Body of pancreas (tissue), 4 donors: ENCODE measurements at regions not wholly inside any gene's neighbourhood (a gene's known extent, or its start where the extent isn't known, plus 50 kb on each side); places are given as distances from the start of the nearest gene placed in this dataset.

Experiments
- POLR2A ChIP-seq, 3 donors: fragments of 450-650 bp; IDR thresholded peaks; one replicate each; pipeline ENCODE4 v1.6.1; 2016; ENCODE audit warnings: antibody characterized with exemption in 3 of 3, mild to moderate bottlenecking in 2 of 3
- TF ChIP-seq, protein P1 (sequence below), 7 experiments: fragments of 450-650 bp in 4 of 7; fragments of 200-600 bp in 3 of 7; sonication (generic) in 3 of 7; IDR thresholded peaks; one replicate each; pipeline ENCODE4 v1.5.1; 2016 to 2019; ENCODE audit warnings: antibody characterized with exemption in 7 of 7

DNA sequence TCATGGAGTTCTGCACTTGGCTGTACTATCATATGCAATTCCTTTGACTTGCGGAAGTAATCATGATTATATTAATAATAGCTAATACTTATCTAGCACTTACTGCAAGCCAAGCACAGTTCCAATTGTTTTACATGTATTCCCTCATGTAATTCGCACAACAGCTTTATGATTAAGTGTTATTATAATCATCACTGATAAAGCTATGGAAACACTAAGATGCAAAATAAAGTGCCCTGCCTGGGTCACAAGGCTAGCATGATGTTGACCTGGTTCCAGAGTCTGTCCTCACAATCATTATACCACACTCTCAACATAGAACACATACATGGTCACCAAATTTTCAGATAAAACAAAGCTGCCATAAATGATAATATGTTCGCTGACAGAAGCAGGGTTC is 234.6 kb downstream of the FMR1NB start:
- TF ChIP-seq, protein P1, sequence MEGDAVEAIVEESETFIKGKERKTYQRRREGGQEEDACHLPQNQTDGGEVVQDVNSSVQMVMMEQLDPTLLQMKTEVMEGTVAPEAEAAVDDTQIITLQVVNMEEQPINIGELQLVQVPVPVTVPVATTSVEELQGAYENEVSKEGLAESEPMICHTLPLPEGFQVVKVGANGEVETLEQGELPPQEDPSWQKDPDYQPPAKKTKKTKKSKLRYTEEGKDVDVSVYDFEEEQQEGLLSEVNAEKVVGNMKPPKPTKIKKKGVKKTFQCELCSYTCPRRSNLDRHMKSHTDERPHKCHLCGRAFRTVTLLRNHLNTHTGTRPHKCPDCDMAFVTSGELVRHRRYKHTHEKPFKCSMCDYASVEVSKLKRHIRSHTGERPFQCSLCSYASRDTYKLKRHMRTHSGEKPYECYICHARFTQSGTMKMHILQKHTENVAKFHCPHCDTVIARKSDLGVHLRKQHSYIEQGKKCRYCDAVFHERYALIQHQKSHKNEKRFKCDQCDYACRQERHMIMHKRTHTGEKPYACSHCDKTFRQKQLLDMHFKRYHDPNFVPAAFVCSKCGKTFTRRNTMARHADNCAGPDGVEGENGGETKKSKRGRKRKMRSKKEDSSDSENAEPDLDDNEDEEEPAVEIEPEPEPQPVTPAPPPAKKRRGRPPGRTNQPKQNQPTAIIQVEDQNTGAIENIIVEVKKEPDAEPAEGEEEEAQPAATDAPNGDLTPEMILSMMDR (IDR thresholded peaks at IDR 0.05) = no peak
- no peak for TF ChIP-seq POLR2A (IDR thresholded peaks at IDR 0.05)
